ENCODE measurements at regions not wholly inside any gene's neighbourhood (a gene's known extent, or its start where the extent isn't known, plus 50 kb on each side); places are given as distances from the start of the nearest gene placed in this dataset.

DNA sequence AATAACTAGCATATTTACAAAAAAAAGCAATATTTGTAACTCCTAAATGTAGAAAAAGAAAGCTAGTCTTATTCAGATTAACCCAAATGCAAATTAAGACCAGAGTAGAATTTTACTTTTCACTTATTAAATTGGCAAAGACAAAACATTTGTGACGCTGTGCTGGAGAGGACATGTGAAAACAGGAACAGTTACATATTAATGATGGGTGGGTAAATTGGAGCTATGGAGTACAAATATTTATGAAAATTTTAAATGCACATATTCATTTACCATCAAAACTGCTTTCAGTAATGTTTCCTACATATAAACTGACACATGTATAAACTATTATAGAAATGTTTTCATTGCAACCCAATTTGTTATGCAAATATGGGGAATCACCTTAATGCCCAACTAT, 278.9 kb upstream of the POU1F1 start:
- ATAC-seq = no peak
- Histone ChIP-seq H3K27me3 (ENCODE audit: insufficient read depth in 3 of 3, low read length in 2 of 3) (no peaks in the 10 kb centered on the region), H3K4me3 (no peak overlapping the region), H3K9me3 (no peaks in the 10 kb centered on the region), H3K27ac (no peak overlapping the region), H3K36me3 (ENCODE audit: insufficient read depth in 1 of 2, low read depth in 1 of 2) (no peaks in the 10 kb centered on the region), H3K4me1 (no peaks in the 10 kb centered on the region)
- intact Hi-C loops (cut with DNase I) = no loop called here
- TF ChIP-seq, protein P1, sequence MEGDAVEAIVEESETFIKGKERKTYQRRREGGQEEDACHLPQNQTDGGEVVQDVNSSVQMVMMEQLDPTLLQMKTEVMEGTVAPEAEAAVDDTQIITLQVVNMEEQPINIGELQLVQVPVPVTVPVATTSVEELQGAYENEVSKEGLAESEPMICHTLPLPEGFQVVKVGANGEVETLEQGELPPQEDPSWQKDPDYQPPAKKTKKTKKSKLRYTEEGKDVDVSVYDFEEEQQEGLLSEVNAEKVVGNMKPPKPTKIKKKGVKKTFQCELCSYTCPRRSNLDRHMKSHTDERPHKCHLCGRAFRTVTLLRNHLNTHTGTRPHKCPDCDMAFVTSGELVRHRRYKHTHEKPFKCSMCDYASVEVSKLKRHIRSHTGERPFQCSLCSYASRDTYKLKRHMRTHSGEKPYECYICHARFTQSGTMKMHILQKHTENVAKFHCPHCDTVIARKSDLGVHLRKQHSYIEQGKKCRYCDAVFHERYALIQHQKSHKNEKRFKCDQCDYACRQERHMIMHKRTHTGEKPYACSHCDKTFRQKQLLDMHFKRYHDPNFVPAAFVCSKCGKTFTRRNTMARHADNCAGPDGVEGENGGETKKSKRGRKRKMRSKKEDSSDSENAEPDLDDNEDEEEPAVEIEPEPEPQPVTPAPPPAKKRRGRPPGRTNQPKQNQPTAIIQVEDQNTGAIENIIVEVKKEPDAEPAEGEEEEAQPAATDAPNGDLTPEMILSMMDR (IDR thresholded peaks at IDR 0.05) = no peak
- WGBS, 3 donors = 32 to 39% (median 34%) methylated on average over 1 of the region's 1 CpG
- no peak for DNase-seq

DNA sequence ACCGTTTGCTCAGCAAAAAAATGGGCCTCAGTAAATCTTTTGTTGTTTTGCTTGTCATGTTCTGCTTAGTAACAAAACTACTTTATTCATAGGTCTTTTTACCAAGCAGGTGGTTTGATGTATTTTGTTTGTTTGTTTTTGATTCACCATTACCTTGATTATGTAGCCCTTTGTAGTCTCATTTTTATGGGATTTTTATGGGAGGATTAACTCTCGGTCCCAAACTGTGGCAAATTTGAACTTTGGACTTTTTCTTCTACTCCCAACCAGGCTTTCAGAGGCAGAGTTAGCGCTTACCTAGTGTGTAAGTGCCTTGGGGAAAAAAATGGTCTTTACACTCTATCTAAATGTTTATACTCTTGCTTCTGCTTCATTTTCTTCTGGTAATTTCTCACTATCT, 276.7 kb upstream of the POU1F1 start:
- intact Hi-C loops (cut with DNase I) = no loop called here
- no peak overlapping the region for H3K4me3 ChIP-seq
- H3K27me3 ChIP-seq (ENCODE audit: insufficient read depth in 3 of 3, low read length in 2 of 3) = no peaks in the 10 kb centered on the region
- WGBS, 3 donors = 52 to 58% (median 57%) methylated on average over 3 of the region's 3 CpGs
- H3K4me1 ChIP-seq = no peaks in the 10 kb centered on the region
- H3K9me3 ChIP-seq = no peaks in the 10 kb centered on the region
- no peak for ATAC-seq
- TF ChIP-seq, protein P1 (IDR thresholded peaks at IDR 0.05) = no peak
- DNase-seq = no peak
- no peak overlapping the region for H3K27ac ChIP-seq
- no peaks in the 10 kb centered on the region for H3K36me3 ChIP-seq (ENCODE audit: insufficient read depth in 1 of 2, low read depth in 1 of 2)

DNA sequence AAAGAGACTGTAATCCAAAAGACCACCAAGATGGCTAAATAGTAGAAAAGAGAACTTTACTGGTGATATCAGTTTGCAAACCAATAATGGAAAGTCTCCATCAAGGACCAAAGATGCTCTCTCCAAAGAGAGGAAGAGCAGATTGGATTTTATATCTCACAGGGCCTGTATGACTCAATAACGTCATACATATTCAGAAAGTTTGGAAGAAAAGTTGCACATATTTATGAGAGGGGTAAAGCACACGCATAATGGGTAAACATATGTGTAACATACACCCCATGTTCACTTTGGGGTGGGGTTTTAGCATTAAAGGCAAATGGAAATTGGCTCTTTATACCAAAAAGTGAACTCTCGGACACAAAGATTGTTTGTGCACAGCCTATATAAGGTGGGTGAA, 274.5 kb upstream of the POU1F1 start:
- no peaks in the 10 kb centered on the region for H3K36me3 ChIP-seq (ENCODE audit: insufficient read depth in 1 of 2, low read depth in 1 of 2)
- WGBS, 3 donors = 84 to 90% (median 87%) methylated on average over 3 of the region's 3 CpGs
- TF ChIP-seq, protein P1 (IDR thresholded peaks at IDR 0.05) = no peak
- intact Hi-C loops (cut with DNase I) = no loop called here
- no peaks in the 10 kb centered on the region for H3K9me3 ChIP-seq
- H3K4me3 ChIP-seq = no peak overlapping the region
- H3K27ac ChIP-seq = no peak overlapping the region
- ATAC-seq (no peak), DNase-seq (no peak)
- H3K4me1 ChIP-seq = no peaks in the 10 kb centered on the region
- H3K27me3 ChIP-seq (ENCODE audit: insufficient read depth in 3 of 3, low read length in 2 of 3) = no peaks in the 10 kb centered on the region

DNA sequence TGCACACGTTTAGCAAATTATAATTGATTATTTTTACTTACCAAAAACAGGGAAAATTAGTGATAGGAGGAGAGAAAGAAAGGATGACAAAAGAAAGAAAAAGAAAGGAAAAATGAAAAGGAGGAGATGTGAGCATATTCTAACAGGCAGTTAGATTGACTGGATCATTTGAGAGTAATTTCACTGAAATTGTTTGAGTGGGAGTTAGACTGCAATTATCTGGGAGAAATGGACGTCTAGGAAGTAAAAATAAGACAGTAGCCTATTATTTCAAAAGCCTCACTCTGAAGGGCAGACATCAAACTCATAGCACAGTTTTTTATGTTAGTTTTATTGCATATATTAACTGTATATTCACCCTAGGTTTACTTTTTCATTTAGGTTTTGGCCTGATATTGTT, 272.8 kb upstream of the POU1F1 start:
- WGBS, 3 donors = 30 to 38% (median 31%) methylated on average over 2 of the region's 2 CpGs
- Histone ChIP-seq H3K27ac (no peak overlapping the region), H3K4me3 (no peak overlapping the region), H3K4me1 (no peaks in the 10 kb centered on the region), H3K36me3 (ENCODE audit: insufficient read depth in 1 of 2, low read depth in 1 of 2) (no peaks in the 10 kb centered on the region), H3K27me3 (ENCODE audit: insufficient read depth in 3 of 3, low read length in 2 of 3) (no peaks in the 10 kb centered on the region), H3K9me3 (no peaks in the 10 kb centered on the region)
- no peak for DNase-seq
- TF ChIP-seq, protein P1 (IDR thresholded peaks at IDR 0.05) = no peak
- intact Hi-C loops (cut with DNase I) = no loop called here
- ATAC-seq = no peak

DNA sequence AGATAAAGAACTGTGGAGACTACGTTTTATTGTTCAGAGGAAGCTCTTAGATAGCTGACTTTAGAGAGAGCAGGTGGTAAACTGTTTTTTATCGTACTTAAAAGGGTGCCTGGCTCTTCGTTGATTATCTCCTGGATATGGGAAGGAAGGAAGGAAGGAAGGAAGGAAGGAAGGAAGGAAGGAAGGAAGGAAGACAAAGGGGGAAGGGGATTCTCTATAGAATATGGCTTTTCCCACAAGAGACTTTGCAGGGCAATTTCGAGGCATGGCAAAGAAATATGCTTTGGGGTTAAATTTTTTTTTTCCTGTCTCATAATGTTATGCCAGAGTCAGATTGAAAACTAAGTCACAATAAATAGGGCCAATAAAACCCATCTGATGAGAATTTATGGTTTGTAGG, 271.9 kb upstream of the POU1F1 start:
- intact Hi-C loops (cut with DNase I) = no loop called here
- Histone ChIP-seq H3K4me1 (no peaks in the 10 kb centered on the region), H3K4me3 (no peak overlapping the region), H3K36me3 (ENCODE audit: insufficient read depth in 1 of 2, low read depth in 1 of 2) (no peaks in the 10 kb centered on the region), H3K27me3 (ENCODE audit: insufficient read depth in 3 of 3, low read length in 2 of 3) (no peaks in the 10 kb centered on the region), H3K27ac (no peak overlapping the region), H3K9me3 (no peaks in the 10 kb centered on the region)
- WGBS, 3 donors = 55 to 64% (median 59%) methylated on average over 4 of the region's 4 CpGs
- no peak for DNase-seq
- no peak for ATAC-seq
- TF ChIP-seq, protein P1 (IDR thresholded peaks at IDR 0.05) = no peak
